Left lung (tissue), 4 donors: ENCODE measurements at regions not wholly inside any gene's neighbourhood (a gene's known extent, or its start where the extent isn't known, plus 50 kb on each side); places are given as distances from the start of the nearest gene placed in this dataset.

Source experiments
- ATAC-seq: fragments of 200-7000 bp; cut with Tn5 transposase; one replicate; pipeline ENCODE4 v1.9.1; 2020; ENCODE audit warnings: moderate library complexity
- DNase-seq, 4 donors: peaks; one replicate each; pipeline ENCODE4 v3.0.0-alpha.2; 2013 to 2020
- H3K27ac ChIP-seq, 2 donors: fragments of 200-600 bp; sonication (generic) in 1 of 2; one replicate each; pipeline versions ENCODE4 v1.5.0 to v1.8.0; 2020 to 2021
- H3K27me3 ChIP-seq, 2 donors: fragments of 200-600 bp; sonication (generic) in 1 of 2; one replicate each; pipeline versions ENCODE4 v1.5.0 to v1.8.0; 2020 to 2021
- H3K36me3 ChIP-seq, 2 donors: fragments of 200-600 bp; sonication (generic) in 1 of 2; one replicate each; pipeline versions ENCODE4 v1.5.0 to v1.8.0; 2020 to 2021
- H3K4me1 ChIP-seq, 2 donors: fragments of 200-600 bp; one replicate each; pipeline ENCODE4 v1.8.0; 2021
- H3K4me3 ChIP-seq, 2 donors: fragments of 200-600 bp; sonication (generic) in 1 of 2; one replicate each; pipeline versions ENCODE4 v1.5.0 to v1.8.0; 2020 to 2021; ENCODE audit warnings: mild to moderate bottlenecking in 1 of 2
- H3K9me3 ChIP-seq, 2 donors: fragments of 200-600 bp; sonication (generic) in 1 of 2; one replicate each; pipeline versions ENCODE4 v1.5.0 to v1.8.0; 2020 to 2021
- intact Hi-C, 2 donors: fragments of 100-400 bp; cut with DNase I; formaldehyde crosslinking; loops; one replicate each; pipeline versions ENCODE4 v1.11.2 to v1.14.2; 2022
- TF ChIP-seq, protein P1 (sequence below), 2 donors: fragments of 200-600 bp; sonication (generic) in 1 of 2; IDR thresholded peaks; one replicate each; pipeline versions ENCODE4 v1.5.0 to v1.8.0; 2021; ENCODE audit warnings: antibody characterized with exemption in 2 of 2
- donor health status: DM: no; HTN: yes; CAD: no.
- donor health status: DM: no; HTN: no; CAD: no.

DNA sequence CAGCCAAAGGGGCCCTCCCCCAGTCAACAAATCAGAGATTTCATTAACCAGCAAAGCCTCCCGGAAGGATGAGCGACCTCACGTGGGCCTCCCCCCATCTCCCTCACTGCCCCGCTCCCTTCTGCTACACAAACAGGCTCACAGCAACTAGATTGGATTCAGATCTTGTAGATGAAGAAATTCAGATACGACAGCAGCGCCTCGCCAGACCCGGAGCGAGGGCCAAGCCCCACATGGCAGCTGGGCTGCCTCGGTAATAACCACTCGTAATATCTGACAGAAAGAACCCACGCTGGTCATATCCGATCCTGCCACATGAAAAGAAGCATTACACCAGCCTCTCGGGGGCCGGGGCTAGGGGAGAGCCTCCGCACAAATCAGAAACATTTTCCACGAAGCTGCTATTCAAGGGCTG is 581.3 kb downstream of the BCOR start:
- Histone ChIP-seq H3K4me3 (no peak overlapping the region), H3K9me3 (no peaks in the 10 kb centered on the region), H3K4me1 (no peaks in the 10 kb centered on the region), H3K36me3 (no peaks in the 10 kb centered on the region), H3K27me3 (no peaks in the 10 kb centered on the region), H3K27ac (no peak overlapping the region)
- intact Hi-C loops: no loop called here
- peak in 1 of 4 donors; percentile 26 for DNase-seq
- TF ChIP-seq, protein P1, sequence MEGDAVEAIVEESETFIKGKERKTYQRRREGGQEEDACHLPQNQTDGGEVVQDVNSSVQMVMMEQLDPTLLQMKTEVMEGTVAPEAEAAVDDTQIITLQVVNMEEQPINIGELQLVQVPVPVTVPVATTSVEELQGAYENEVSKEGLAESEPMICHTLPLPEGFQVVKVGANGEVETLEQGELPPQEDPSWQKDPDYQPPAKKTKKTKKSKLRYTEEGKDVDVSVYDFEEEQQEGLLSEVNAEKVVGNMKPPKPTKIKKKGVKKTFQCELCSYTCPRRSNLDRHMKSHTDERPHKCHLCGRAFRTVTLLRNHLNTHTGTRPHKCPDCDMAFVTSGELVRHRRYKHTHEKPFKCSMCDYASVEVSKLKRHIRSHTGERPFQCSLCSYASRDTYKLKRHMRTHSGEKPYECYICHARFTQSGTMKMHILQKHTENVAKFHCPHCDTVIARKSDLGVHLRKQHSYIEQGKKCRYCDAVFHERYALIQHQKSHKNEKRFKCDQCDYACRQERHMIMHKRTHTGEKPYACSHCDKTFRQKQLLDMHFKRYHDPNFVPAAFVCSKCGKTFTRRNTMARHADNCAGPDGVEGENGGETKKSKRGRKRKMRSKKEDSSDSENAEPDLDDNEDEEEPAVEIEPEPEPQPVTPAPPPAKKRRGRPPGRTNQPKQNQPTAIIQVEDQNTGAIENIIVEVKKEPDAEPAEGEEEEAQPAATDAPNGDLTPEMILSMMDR (IDR thresholded peaks at IDR 0.05): no peak
- no peak for ATAC-seq

DNA sequence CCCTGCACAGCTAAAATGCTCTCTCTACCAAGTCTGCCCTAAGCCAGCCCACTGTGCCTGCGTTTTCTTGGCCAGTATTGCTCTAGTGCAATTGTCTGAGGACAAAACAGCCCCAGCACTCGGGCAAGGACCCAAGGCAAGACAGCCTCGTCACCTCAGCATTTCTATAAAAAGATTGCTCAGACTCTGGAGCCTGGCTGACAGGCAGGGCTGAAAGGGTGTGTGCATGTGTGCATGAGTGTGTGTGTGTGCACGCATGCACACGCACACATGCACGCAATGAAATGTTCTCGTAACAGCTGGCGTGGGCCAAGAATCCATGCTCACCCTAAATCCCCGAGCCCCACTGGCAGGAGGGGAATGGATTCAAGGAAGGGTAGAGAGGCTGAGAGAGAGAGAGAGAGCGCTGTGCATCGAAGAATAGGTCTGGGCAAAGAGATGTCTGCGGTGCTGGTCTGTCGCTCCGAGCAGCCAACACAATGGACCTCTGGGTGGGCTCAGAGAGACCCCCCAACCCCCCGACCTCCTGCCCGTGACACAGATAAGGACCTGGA is 579.2 kb downstream of the BCOR start:
- ATAC-seq (no peak), DNase-seq (peak in 1 of 4 donors; percentile 26)
- H3K27ac ChIP-seq: no peak overlapping the region
- H3K27me3 ChIP-seq: no peaks in the 10 kb centered on the region
- H3K36me3 ChIP-seq: no peaks in the 10 kb centered on the region
- no peak overlapping the region for H3K4me3 ChIP-seq
- H3K4me1 ChIP-seq: no peaks in the 10 kb centered on the region
- intact Hi-C loops: no loop called here
- TF ChIP-seq, protein P1 (IDR thresholded peaks at IDR 0.05): no peak
- no peaks in the 10 kb centered on the region for H3K9me3 ChIP-seq

DNA sequence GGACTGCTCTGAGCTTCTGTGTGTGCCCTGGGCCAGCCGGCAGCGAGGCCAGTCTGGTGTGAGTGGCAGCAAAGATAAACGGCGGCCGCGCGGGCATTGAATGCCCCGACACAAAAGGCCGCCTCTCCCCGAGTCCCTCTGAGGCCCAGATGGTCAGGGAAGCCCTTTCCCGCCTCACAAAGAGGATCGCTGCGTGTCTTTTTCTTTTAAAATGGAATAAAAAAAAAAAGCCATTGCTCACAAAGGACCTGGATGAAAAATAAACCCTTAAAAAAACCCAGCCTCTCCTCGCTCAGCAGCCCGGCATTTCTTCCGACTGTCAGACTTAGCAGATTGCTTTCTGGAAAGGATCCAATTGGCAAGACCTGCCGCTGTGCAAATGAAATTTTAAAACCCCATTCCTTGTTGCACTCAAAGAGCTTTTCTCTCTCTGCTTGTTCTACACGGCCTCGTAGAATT is 578.7 kb downstream of the BCOR start:
- Histone ChIP-seq H3K4me3 (no peak overlapping the region), H3K27me3 (no peaks in the 10 kb centered on the region), H3K9me3 (no peaks in the 10 kb centered on the region), H3K36me3 (no peaks in the 10 kb centered on the region), H3K4me1 (no peaks in the 10 kb centered on the region), H3K27ac (no peak overlapping the region)
- ATAC-seq: peak; percentile 40
- DNase-seq: peak in 2 of 4 donors; percentile 63 to 81
- intact Hi-C loops: no loop called here
- TF ChIP-seq, protein P1 (IDR thresholded peaks at IDR 0.05): no peak

DNA sequence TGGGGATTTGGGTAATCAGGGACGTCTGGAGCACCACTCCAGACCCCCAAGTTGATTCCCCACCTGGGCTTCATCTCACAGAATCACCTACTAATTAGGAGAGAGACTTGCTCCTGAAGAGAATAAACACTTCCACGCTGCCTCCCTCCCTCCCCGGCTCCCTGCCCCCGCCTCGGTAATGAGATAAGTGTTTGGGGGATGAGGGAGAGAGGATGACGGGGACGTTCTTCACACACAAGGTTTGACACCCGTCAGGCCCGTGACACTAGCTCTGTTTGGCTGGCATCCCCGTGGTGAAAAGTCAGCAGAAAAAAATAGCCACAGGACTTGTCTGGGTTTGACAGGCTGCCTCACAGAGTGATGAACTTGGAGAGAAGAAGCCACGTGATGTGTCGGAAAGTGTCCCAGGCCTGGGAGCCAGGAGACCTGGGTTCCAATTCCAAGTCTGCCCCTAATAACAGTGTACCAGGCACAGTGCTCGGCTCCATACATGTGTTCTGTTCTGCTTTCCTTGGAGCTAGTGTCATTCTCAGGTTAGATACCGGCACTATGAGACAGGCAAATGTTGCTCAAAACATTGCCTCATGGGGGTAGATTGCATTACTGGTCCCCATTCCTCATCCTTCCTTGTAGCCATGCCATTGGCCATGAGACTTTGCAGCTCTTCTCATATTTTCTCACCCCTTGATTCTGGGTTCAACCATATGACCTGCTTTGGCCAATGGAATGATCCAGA is 578.0 kb downstream of the BCOR start:
- Histone ChIP-seq H3K27me3 (no peaks in the 10 kb centered on the region), H3K27ac (no peak overlapping the region), H3K4me1 (no peaks in the 10 kb centered on the region), H3K4me3 (no peak overlapping the region), H3K9me3 (no peaks in the 10 kb centered on the region), H3K36me3 (no peaks in the 10 kb centered on the region)
- peak in 1 of 4 donors; percentile 18 for DNase-seq
- intact Hi-C loops: no loop called here
- TF ChIP-seq, protein P1 (IDR thresholded peaks at IDR 0.05): no peak
- no peak for ATAC-seq

DNA sequence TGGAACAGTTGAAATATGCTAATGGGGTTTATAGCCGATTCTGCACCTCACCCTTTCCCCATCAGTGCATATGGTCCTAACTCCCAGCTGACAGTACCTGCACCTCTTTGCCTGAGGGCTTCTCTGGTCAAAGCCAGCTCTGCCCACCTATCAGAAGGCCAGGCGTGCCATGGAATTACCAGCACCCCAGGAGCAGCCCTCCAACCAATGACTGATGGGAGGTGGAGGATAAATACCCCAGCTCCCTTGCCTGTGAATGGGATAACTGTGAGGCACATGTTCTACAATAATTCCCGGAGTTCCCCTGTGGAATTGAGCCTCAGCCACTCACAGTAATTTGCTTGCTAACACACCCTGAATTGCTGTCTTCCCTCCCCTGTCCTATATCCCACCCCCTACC is 572.0 kb downstream of the BCOR start:
- Histone ChIP-seq H3K4me3 (no peak overlapping the region), H3K27ac (no peak overlapping the region), H3K9me3 (no peaks in the 10 kb centered on the region), H3K4me1 (no peaks in the 10 kb centered on the region), H3K36me3 (no peaks in the 10 kb centered on the region), H3K27me3 (no peaks in the 10 kb centered on the region)
- TF ChIP-seq, protein P1 (IDR thresholded peaks at IDR 0.05): no peak
- intact Hi-C loops: no loop called here
- ATAC-seq: no peak
- DNase-seq: no peak
